ENCODE measurements at regions not wholly inside any gene's neighbourhood (a gene's known extent, or its start where the extent isn't known, plus 50 kb on each side); places are given as distances from the start of the nearest gene placed in this dataset.
A peak's percentile ranks its signal among the peaks of the same experiment; 100 is the strongest.
"Not testable (repeated sequence)": the region's sequence is repeated elsewhere in the genome, so short reads cannot be mapped to it uniquely, and the experiment has no call there.

DNA sequence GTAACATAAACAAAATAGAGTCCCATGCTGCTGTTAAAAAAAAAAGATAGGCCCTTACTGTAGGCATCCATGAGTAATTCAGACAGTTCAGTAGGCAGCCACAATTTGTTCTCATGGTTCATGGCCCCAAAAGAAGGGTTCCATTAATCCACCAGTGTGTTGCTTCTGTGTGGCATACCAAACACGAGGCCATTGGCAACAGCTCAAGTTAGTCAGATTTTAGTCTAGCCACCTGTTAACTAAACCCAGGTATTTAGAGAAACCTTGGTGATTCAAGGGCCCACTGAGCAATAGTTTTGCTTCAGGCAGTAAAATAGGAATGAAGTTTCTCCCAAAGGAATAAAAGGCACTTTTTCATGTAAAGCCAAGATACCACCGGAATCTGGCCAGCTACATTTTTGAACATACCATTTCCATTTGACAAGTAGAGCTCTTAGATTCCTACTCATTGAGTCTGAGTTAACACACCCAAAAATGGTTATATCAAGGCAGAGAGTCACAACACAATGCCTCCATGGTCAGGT, 80.1 kb upstream of the SRD5A2 start:
- no peak for DNase-seq (ENCODE audit: low read depth)

DNA sequence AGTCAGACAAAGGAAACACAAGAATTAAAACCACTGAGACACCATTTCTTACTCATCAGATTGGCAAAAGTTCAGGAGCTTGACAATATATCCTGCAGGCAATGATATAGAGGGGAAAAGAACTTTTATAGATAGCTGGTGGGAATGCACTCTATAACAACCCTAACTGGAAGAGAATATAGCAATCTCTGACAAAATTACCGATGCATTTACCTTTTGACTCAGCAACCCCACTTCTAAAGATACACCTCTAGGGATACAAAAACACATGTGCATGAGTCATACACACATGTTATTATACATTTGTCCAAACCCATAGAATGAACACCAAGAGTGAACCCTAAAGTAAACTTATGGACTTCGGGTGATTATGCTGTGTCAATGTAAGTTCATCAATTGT, 79.4 kb upstream of the SRD5A2 start:
- DNase-seq (ENCODE audit: low read depth): peak; percentile 14

DNA sequence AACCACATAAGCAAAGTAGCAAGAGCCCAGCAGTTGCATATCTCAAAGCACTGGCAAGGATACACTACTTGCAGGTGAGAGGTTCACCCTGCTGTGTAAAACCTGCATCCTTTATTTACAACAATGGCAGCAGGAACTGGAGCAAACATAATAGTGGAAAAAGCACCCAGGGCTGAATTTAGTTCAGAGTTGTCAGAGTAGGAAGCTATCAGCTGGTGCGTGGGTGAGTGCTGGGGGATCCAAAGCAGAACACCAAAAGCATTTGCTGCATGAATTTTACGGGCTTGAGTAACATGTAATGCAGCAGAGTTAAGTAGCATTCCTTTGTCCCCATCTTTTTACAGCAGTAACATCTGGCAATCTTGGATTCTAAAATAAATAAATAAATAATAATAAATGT, 73.5 kb upstream of the SRD5A2 start:
- no peak for DNase-seq (ENCODE audit: low read depth)

DNA sequence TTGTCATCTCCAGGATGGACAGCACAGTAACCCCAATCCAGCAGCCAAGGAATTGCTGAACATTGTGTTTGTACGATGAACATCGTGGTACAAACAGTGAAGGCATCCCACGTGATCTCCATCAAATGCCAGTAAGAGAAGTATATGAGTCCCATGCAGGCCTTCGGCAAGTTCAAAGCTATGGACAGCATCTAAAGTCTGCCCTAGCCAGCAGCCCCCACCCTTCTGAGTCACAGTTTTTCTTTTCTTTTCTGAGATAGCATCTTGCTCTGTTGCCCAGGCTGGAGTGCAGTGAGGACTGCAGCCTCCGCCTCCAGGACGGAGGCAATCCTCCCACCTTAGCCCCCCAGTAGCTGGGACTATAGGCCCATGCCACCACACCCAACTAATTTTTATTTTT, 71.0 kb upstream of the SRD5A2 start:
- DNase-seq (ENCODE audit: low read depth): no peak

DNA sequence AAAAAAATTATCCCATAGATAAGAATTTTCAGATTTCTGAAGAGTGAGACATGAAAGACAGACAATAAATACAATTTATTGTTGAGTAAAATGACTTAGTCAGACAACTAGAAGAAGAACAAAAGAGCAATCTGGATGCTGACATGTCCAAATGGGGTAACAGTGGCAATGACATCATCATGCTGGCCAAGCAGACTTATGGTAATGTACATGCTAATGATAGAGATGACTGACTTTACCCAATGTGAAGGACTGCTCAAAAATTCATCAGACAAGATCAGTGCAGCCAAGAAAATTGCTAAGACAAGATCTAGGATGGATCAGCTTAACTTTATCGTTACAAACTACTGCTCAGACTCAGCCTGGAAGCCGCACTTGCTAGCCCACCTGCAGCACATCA, 70.5 kb upstream of the SRD5A2 start:
- no peak for DNase-seq (ENCODE audit: low read depth)

DNA sequence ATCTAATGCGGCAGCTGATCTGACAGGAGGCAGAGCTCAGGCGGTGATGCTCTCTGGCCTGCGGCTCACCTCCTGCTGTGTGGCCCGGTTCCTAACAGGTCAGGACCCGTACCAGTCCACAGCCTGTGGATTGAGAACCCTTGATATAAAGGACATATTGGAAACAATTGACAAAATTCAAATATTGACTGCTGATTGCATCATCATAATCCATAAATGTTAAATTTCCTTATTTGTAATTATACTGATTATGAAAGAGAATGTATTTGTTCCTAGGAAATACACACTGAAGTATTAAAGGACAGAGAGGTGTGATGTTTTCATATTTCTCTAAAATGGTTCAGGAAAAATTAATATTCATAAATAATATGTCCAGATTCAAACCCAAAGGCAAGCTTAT, 63.8 kb upstream of the SRD5A2 start:
- DNase-seq (ENCODE audit: low read depth): no peak

DNA sequence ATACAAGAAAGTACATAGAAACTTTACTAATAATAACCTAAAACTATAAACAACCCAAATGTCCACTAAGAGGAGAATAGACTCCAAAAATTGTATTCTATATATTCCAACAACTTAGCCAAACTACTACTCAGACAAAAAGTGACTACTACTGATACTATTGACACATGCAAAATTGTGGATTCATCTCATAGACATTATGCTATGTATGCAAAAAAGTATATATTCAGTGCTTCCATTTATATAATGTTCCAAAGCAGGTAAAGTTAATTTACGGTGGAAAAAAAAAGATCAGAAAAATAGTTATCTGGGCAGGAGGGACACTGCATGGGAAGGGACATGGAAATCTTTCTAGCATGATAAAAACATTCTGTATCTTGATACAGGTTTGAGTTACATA, 62.0 kb upstream of the SRD5A2 start:
- no peak for DNase-seq (ENCODE audit: low read depth)

DNA sequence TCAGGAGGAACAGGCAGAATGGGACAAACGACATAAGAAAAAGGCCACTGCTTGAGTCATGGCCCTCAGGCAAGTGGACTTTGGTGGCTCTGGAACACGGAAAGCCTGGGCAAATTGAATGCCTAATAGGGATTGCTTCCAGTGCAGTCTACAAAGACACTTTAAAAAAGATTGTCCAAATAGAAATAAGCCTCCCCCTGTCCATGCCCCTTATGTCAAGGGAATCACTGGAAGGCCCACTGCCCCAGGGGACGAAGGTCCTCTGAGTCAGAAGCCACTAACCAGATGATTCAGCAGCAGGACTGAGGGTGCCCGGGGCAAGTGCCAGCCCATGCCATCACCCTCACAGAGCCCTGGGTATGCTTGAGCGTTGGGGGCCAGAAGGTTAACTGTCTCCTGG, 51.5 kb upstream of the SRD5A2 start:
- DNase-seq (ENCODE audit: low read depth): not testable (repeated sequence)
